ENCODE measurements at regions not wholly inside any gene's neighbourhood (a gene's known extent, or its start where the extent isn't known, plus 50 kb on each side); places are given as distances from the start of the nearest gene placed in this dataset.

- peaks cover 2% of the 10 kb centered on the region for H3K9me3 ChIP-seq (replicated peaks; ENCODE audit: control insufficient read depth, insufficient read depth, low read length)
- no peak for FAIRE-seq
- POLR2A ChIA-PET = no interaction called here
- H4K20me1 ChIP-seq (replicated peaks; ENCODE audit: control insufficient read depth, extremely low read depth, insufficient read depth, low read length) = no peaks in the 10 kb centered on the region
- no peaks in the 10 kb centered on the region for H3K9me1 ChIP-seq (replicated peaks; ENCODE audit: control insufficient read depth, extremely low read depth, insufficient read depth, low read length)
- CTCF ChIA-PET = no interaction called here
- intact Hi-C loops (cut with micrococcal nuclease) = no loop called here
- H2AFZ ChIP-seq (ENCODE audit: low read depth, low read length) = no peak overlapping the region
- no peaks in the 10 kb centered on the region for H3K4me1 ChIP-seq (ENCODE audit: control insufficient read depth, extremely low read depth, insufficient read depth, low read length)
- H3K36me3 ChIP-seq (ENCODE audit: control insufficient read depth in 2 of 2, extremely low read depth in 1 of 2, insufficient read depth in 2 of 2, low read length in 2 of 2) = no peaks in the 10 kb centered on the region
- dilution Hi-C loops (cut with MboI; ENCODE audit: extremely low pct_ligation_motif_present, low sequenced_read_pairs) = no loop called here
- DNase-seq (ENCODE audit: low read depth, low spot score) = no peak
- no peak overlapping the region for H3K4me3 ChIP-seq (replicated peaks in 1 of 3; ENCODE audit: insufficient read depth in 1 of 3, low read depth in 1 of 3, low read length in 3 of 3)
- no peak overlapping the region for H3K9ac ChIP-seq (replicated peaks; ENCODE audit: extremely low read depth, insufficient read depth, low read length)
- H3K4me2 ChIP-seq (ENCODE audit: insufficient read depth, low read length) = no peak overlapping the region
- no TSS peak for BruUV-seq (replicated peaks)
- no peaks in the 10 kb centered on the region for H3K79me2 ChIP-seq (ENCODE audit: control insufficient read depth, insufficient read depth, low read length)
- H3K27ac ChIP-seq (ENCODE audit: insufficient read depth, low read depth, low read length) = no peak overlapping the region
- no peak for TF ChIP-seq EZH2 (IDR thresholded peaks at IDR 0.05; ENCODE audit: borderline replicate concordance, low read depth, low read length, severe bottlenecking)
- no peak for TF ChIP-seq POLR2A (IDR thresholded peaks at IDR 0.05; ENCODE audit: low read depth, low read length)
- TF ChIP-seq GATA2 (IDR thresholded peaks at IDR 0.05; ENCODE audit: insufficient read depth, insufficient read length, low read depth, low read length) = no peak
- no peak for TF ChIP-seq CTCF (IDR thresholded peaks at IDR 0.05; ENCODE audit: extremely low read depth in 1 of 2, insufficient read depth in 1 of 2, low read depth in 1 of 2, low read length in 2 of 2)
- TF ChIP-seq FOS (IDR thresholded peaks at IDR 0.05; ENCODE audit: borderline replicate concordance, insufficient read depth, low read length) = no peak
- no peak for TF ChIP-seq MAX (IDR thresholded peaks at IDR 0.05; ENCODE audit: insufficient read depth, insufficient read length)
- no peak for TF ChIP-seq POLR2AphosphoS5 (IDR thresholded peaks at IDR 0.05; ENCODE audit: insufficient read depth, low read depth, low read length)
- TF ChIP-seq JUN (IDR thresholded peaks at IDR 0.05; ENCODE audit: borderline replicate concordance, insufficient read depth, insufficient read length, low read depth) = no peak
- TF ChIP-seq MYC (IDR thresholded peaks at IDR 0.05; ENCODE audit: low read depth, low read length) = no peak
- no peaks in the 10 kb centered on the region for H3K27me3 ChIP-seq (ENCODE audit: control insufficient read depth in 2 of 2, insufficient read depth in 2 of 2, low read length in 2 of 2)
These were observed 234.3 kb downstream of the VRK1 start for GRCh38 chr14:97031530-97031929.
